Lung (tissue), 12 donors: ENCODE measurements at regions not wholly inside any gene's neighbourhood (a gene's known extent, or its start where the extent isn't known, plus 50 kb on each side); places are given as distances from the start of the nearest gene placed in this dataset. TPM values are rescaled to one million over a fixed set of nuclear protein-coding genes. Genes with fewer than 3 reads are reported as not detected.

ENCODE experiments used
- ATAC-seq: fragments of 200-7000 bp; cut with Tn5 transposase; one replicate; pipeline ENCODE4 v1.9.1; 2020; ENCODE audit warnings: moderate number of reproducible peaks; ENCODE audit not compliant: insufficient read depth, low FRiP score
- DNase-seq, 3 donors: peaks; one replicate each; pipeline ENCODE4 v3.0.0-alpha.2; 2013 to 2017
- H3K27ac ChIP-seq, 2 donors: one replicate each; pipeline ENCODE4 v1.5.1; 2013; ENCODE audit warnings: mild to moderate bottlenecking in 2 of 2, moderate library complexity in 2 of 2, control low read depth in 1 of 2, inconsistent platforms in 1 of 2, low read depth in 1 of 2, low read length in 1 of 2
- H3K27me3 ChIP-seq, 3 donors: one replicate each; pipeline ENCODE4 v1.5.1; 2013; ENCODE audit warnings: low read length in 2 of 3; ENCODE audit not compliant: control insufficient read depth in 3 of 3, insufficient read depth in 3 of 3
- H3K36me3 ChIP-seq, 4 donors: one replicate each; pipeline ENCODE4 v1.5.1; 2013; ENCODE audit warnings: low read length in 4 of 4, mild to moderate bottlenecking in 1 of 4, moderate library complexity in 1 of 4; ENCODE audit not compliant: control insufficient read depth in 4 of 4, insufficient read depth in 4 of 4
- H3K4me1 ChIP-seq, 5 donors: one replicate each; pipeline ENCODE4 v1.5.1; 2013; ENCODE audit warnings: low read length in 5 of 5, mild to moderate bottlenecking in 2 of 5, moderate library complexity in 1 of 5; ENCODE audit not compliant: control insufficient read depth in 5 of 5, insufficient read depth in 5 of 5
- H3K4me3 ChIP-seq: one replicate; pipeline ENCODE4 v1.5.1; 2013; ENCODE audit warnings: mild to moderate bottlenecking, control low read depth, moderate library complexity
- H3K9ac ChIP-seq, 2 donors: one replicate each; pipeline ENCODE4 v1.5.1; 2013; ENCODE audit warnings: low read length in 2 of 2, control low read depth in 1 of 2; ENCODE audit not compliant: insufficient read depth in 1 of 2
- H3K9me3 ChIP-seq, 4 donors: one replicate each; pipeline ENCODE4 v1.5.1; 2013; ENCODE audit warnings: low read length in 3 of 4, mild to moderate bottlenecking in 1 of 4, moderate library complexity in 1 of 4; ENCODE audit not compliant: control insufficient read depth in 4 of 4, insufficient read depth in 3 of 4
- WGBS, 2 donors: extraction: QIAGEN DNeasy Blood & Tissue Kit; methylation state at CpG; one replicate each; pipeline ENCODE4 v1.1.7; 2013; 5-methylcytosine and 5-hydroxymethylcytosine counted together
- small RNA-seq: library from RNA; depleted of rRNA; stranded (forward); fragments of <200 nt; gene quantifications from one replicate; pipeline ENCODE3, GENCODE V24; 2014; ENCODE audit warnings: low replicate concordance
- TF ChIP-seq, protein P1 (sequence below): IDR thresholded peaks from 2 replicates; pipeline ENCODE4 v1.5.1; 2012; ENCODE audit warnings: mild to moderate bottlenecking; ENCODE audit errors: control extremely low read depth, extremely low read depth
- donor health status: control.
- donor health status: control.
- donor health status: Bipolar disorder and iron deficiency.
- donor health status: healthy.
- donor health status: DM: yes; HTN: yes; CAD: no.

DNA sequence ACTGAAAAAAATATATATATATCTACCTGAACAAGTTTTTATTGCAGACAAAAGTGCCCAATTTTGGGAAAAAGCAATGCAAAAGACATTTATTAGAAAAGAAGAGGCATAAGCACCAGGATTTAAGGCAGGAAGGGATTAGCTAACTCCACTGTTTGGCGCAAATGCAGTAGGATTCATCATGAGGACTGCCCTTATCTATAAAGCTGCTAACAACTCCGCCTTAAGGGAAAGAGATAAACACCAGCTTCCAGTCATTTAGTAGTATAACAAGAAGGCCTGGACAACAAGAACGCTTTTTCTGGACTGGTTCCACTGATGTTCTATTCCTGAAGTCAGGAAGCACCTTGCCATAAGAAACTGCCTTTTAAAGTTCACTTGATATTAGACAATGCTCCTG lies 52.9 kb upstream of the FSHR start:
- DNase-seq (no peak), ATAC-seq (no peak)
- WGBS, 2 donors: 65 to 72% methylated on average over 3 of the region's 3 CpGs

More for the DNA sequence above, 52.9 kb upstream of the FSHR start:
- Histone ChIP-seq H3K27me3 (no peaks in the 10 kb centered on the region), H3K4me1 (no peaks in the 10 kb centered on the region), H3K9me3 (no peaks in the 10 kb centered on the region), H3K27ac (no peak overlapping the region), H3K4me3 (no peak overlapping the region), H3K9ac (no peak overlapping the region), H3K36me3 (no peaks in the 10 kb centered on the region)
- TF ChIP-seq, protein P1, sequence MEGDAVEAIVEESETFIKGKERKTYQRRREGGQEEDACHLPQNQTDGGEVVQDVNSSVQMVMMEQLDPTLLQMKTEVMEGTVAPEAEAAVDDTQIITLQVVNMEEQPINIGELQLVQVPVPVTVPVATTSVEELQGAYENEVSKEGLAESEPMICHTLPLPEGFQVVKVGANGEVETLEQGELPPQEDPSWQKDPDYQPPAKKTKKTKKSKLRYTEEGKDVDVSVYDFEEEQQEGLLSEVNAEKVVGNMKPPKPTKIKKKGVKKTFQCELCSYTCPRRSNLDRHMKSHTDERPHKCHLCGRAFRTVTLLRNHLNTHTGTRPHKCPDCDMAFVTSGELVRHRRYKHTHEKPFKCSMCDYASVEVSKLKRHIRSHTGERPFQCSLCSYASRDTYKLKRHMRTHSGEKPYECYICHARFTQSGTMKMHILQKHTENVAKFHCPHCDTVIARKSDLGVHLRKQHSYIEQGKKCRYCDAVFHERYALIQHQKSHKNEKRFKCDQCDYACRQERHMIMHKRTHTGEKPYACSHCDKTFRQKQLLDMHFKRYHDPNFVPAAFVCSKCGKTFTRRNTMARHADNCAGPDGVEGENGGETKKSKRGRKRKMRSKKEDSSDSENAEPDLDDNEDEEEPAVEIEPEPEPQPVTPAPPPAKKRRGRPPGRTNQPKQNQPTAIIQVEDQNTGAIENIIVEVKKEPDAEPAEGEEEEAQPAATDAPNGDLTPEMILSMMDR: no peak

Small RNA genes in the stretch of these regions (small RNA-seq; reads per million reads assigned to genes)
- not detected for gene RNU6-439P
